Hematopoietic multipotent progenitor cell treated with erythropoietin and hydrocortisone succinate and interleukin-3 and kit ligand, for 6 days (in vitro differentiated cells): ENCODE measurements at regions not wholly inside any gene's neighbourhood (a gene's known extent, or its start where the extent isn't known, plus 50 kb on each side); places are given as distances from the start of the nearest gene placed in this dataset.

Source experiments
- DNase-seq: peaks from one replicate; pipeline ENCODE4 v3.0.0-alpha.2; 2015

DNA sequence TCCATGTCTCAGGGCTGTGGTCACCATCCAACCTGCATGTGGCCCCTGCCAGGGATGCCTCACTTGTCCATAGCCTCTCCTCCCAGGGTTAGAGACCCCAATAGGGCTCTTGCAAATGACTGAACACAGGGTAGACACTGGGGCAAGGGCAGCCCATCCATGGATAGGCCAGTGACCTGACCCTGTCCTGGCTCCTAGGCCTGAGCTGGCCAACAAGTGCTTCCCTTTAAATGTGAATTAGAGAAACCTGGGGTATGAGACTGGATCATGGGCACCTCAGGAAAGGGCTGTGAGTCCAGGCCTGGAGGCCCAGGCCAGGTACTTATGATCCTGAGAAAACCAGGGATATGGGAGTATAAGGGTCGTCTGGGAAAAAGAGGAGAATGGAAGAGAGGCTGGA is 64.5 kb downstream of the COPS8 start:
- no peak for DNase-seq

DNA sequence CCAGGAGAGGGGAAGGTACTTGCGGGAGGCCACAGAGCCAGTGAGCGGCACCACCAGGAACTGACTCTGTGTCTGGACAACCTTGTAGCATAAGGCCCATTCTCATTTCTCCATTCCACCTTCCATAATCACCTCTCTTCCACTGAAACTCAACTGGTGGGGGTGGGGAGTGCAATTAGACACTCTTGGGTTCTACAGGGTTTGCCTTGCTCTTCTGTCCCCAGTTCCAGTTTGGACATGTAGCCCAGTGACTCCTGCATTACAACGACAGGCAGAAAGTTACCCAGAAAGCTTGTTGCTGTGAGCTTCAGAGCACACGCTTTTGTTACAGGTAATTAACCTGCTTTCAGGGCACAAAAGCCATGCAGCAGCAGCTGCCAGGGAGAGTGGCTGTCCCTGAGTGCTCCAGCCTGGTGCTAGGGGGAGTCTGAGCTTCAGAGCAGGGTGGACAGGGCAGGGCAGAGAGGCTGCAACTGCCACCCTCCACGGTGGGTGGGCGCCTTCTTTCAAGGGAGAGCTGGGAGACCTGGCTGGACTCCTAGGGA is 65.2 kb downstream of the COPS8 start:
- no peak for DNase-seq

- no peak for DNase-seq
Measured at GRCh38 chr2:237152361-237152760, 66.7 kb downstream of the COPS8 start.

GRCh38 chr2:237153181-237153580 is 67.5 kb downstream of the COPS8 start:
- DNase-seq = no peak

- DNase-seq = peak; percentile 59
Measured at GRCh38 chr2:237154082-237154638, 68.5 kb downstream of the COPS8 start.

DNA sequence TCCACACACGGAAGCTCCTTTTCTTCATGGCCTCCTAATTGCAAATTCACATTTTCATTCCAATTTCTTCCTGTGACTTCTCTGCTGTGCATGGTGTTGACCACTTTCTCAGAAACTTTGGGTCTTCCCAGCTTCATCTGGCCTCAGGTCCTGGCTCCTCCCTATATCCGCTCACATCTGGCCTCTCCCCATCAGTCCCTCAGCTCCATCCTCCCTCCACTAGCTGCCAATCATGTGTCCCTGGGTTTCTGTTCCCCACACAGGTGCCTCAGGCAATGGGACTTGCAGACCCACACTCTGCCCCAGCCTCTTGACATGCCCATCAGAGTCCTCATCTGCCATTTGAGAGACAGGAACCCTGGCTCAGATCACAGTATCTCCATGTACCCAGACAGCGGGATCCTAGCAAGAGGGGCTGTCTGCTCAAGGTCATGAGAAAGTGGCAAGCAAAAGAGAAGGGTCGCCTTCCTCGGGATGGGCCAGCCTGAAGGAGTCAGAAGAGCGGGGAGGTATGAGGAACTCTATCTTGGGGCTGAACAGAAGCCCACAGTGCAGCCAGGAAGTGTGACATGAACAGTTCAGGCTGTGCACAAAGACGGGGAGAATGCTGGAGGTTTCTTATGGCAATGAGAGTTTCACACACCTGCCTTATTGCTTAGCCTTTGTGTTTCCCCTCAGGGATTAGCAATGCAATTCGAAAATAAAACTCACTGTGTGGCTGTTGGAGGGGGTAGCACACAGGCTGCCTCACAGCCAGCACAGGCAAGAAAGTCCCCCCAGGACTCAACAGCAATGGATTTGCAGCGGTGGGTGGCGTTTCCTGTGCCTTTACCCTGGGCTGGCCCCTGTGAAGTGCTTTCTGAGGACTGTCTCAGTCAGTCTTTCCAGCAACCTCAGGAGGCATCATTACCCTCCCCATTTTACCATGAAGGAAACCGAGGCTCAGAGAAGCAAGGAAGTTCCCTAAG is 69.5 kb downstream of the COPS8 start:
- no peak for DNase-seq

GRCh38 chr2:237156031-237156856 is 70.6 kb downstream of the COPS8 start:
- no peak for DNase-seq

GRCh38 chr2:237156857-237157779 is 71.4 kb downstream of the COPS8 start:
- no peak for DNase-seq

GRCh38 chr2:237157780-237158102 is 72.1 kb downstream of the COPS8 start:
- DNase-seq = no peak

GRCh38 chr2:237158194-237158593 is 72.5 kb downstream of the COPS8 start:
- DNase-seq = no peak

- DNase-seq = no peak
Measured at GRCh38 chr2:237159006-237159911, 73.6 kb downstream of the COPS8 start.

- DNase-seq = no peak
Measured at GRCh38 chr2:237160271-237160919, 74.7 kb downstream of the COPS8 start.

GRCh38 chr2:237161189-237161588 is 75.5 kb downstream of the COPS8 start:
- no peak for DNase-seq

DNA sequence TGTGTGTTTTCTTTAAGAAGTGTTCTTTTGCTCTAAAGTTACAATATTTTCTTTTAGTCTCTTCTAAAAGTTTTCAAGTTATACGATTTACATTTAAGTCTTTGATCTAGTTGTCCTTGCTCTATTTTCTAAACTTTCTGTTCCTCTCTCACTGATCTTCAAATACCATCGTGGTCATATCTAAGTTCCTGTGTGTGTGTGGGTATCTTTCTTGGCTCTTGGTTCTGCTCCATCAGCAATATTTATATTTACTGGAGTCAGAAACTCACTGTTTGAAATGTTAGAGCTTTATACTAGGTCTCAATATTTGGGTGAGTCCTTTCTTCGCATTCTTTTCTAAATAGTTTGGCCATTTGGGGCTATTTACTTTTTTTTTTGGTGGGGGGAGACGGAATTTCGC is 77.3 kb downstream of the COPS8 start:
- no peak for DNase-seq

GRCh38 chr2:237164474-237165042 is 78.9 kb downstream of the COPS8 start:
- DNase-seq = no peak

DNA sequence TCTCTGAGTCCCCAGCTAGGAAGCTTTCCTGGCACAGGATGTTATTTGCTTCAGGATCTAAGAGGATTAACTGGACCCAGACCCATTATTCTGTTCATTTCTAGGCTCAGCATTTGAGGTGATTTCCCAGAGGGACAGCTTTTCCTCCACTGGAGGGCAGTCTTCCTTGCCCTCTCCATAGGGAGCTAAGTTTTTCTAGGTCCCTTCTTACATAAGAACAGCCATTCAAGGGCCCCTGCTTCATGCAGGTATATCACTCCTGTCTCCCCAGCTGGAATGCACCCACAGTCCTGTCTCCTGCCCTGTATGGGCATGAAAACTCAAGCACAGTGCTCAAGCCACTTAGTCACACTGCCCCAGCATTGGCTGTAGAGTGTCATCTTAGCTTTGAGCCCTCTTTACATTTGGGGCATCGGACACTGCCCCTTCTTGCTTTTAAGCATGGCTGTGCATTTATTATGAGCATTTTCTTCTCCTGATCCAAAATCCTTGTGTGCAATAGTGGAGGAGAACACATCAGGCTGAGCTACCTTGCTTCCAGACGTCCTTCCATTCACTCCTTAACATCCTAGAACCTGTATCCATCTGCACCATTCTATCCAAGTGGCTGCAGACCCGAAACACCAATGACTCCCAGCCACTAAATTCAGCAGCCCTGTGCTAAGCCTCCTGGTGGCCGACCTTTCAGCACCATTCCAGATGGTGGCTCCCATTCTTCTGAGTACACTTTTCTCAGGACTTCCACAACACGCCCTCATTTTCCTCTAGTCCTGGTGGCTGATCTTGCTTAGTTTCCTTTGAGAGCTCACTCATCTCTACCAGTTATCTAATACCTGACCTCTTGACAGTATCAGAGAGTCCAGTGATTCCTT is 80.0 kb downstream of the COPS8 start:
- peak; percentile 9 for DNase-seq

DNA sequence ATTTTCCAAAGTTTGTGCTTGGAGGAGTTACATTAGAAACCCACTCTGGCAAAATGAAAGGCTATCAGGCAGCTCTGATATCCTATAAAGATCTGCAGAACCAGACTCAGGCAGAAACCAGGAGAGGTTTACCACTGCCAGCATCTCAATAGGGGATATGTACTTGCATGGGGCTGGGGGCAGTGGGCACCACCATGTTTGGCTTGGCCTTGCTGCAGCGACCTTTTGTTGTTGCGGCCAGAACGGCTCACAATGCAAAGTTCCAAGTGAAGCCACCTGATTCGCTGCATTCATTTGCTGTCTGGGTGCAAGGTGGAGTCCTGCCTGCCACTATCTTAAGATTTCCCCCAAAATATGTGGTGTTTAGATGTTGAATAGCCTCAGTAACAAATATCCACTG is 81.3 kb downstream of the COPS8 start:
- DNase-seq = no peak

DNA sequence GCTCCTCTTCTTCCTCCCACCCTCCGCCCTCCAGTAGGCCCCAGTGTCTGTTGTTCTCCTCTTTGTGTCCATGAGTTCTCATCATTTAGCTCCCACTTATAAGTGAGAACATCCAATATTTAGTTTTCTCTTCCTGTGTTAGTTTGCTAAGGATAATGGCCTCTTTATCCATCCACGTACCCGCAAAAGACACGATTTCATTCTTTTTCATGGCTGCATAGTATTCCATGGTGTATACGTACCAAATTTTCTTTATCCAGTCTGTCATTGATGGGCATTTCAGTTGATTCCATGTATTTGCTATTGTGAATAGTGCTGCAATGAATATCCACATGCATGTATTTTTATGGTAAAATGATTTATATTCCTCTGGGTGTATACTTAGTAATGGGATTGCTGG is 82.2 kb downstream of the COPS8 start:
- no peak for DNase-seq

- DNase-seq = no peak
Measured at GRCh38 chr2:237170020-237170419, 84.3 kb downstream of the COPS8 start.
